Fibroblast of gingiva (primary cell): ENCODE measurements at regions not wholly inside any gene's neighbourhood (a gene's known extent, or its start where the extent isn't known, plus 50 kb on each side); places are given as distances from the start of the nearest gene placed in this dataset.

Experiments used
- DNase-seq: peaks from one replicate; pipeline ENCODE4 v3.0.0-alpha.2; 2011; ENCODE audit warnings: low read depth

DNA sequence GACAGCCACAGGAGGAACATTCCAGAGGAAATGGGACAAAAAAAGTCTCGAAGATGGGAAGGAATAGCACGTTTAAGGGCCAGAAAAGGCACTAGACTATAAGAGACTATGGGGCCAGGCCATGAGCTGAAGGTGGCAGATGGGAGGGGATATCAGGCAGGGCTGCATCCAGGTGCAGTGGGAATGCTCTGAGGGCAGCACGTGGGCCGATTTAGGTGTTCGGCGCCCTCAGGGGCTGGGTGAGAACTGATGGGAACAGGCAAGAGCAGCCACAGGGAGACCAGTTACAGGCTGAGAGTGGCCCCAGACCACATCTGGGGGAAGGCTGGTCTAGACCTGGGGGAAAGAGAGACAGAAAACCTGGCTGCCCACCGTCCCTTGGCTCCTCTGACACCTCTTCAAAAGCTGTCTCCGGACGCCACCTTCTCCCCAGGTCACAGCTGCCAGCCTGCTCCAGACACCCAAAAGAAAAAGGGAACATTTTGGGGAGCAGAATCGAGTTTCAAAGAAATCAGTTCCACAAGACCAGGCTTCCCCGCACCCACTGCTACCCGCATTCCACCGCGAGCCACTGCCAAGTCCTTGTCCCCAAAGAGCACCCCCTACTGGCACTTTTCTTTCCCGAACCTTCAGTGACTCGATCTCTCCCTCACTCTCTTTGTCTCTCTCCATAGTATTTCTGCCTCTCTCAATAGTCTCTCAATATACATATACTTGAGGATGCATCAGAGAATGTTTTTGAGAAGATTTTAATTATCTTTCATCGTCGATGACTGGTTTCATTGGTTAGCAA lies 190.1 kb upstream of the AGAP1 start:
- DNase-seq, result no peak

DNA sequence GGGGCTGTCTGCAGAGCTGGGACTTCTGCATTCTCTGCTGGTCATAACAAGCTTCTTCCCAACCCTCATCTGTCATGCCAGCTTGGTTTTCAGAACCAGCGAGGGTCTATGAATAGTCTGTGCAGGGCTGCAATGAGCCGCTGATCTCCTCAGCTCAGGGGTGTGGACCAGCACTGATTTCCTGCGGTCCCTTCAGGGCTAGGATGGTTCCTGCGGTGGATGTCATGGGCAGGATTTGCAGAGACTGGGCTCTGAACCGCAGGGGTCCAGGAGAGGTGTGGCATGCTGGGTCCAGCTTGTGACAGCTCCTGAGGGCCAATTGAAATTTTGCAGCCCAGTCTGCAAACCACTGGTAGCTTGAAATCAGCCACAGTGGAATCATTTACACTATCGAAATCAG lies 188.2 kb upstream of the AGAP1 start:
- DNase-seq, result no peak

DNA sequence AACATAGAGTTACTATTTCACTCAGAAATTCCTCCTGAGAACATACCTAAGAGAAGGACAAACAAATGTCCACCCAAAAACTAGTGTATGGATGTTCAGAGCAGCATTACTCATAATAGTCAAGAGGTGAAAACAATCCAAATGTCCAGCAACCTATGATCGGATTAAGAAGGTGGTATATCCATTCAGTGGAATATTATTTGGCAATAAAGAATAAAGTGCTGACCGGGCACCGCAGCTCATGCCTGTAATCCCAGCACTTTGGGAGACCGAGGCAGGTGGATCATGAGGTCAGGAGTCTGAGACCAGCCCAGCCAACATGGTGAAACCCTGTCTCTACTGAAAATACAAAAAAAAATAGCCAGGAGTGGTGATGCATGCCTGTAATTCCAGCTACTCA lies 182.8 kb upstream of the AGAP1 start:
- no peak for DNase-seq

DNA sequence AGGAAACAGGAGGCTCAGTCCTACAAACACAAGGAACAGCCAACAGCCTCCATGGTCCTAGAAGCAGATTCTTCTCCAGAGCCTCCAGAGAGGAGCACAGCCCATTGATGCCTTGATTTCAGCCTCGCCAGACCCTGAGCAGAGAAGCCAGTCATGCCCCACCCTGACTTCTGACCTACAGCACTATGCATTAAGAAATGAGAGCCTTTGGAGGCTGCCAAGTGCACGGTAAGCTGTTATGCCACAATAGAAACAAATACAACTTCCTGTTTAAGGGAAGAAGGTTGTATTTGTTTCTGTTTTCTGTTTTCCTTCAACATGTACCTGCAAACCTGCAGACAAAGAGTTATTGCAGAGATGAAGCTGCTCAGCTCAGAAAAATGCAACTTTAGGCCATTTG lies 181.3 kb upstream of the AGAP1 start:
- no peak for DNase-seq

DNA sequence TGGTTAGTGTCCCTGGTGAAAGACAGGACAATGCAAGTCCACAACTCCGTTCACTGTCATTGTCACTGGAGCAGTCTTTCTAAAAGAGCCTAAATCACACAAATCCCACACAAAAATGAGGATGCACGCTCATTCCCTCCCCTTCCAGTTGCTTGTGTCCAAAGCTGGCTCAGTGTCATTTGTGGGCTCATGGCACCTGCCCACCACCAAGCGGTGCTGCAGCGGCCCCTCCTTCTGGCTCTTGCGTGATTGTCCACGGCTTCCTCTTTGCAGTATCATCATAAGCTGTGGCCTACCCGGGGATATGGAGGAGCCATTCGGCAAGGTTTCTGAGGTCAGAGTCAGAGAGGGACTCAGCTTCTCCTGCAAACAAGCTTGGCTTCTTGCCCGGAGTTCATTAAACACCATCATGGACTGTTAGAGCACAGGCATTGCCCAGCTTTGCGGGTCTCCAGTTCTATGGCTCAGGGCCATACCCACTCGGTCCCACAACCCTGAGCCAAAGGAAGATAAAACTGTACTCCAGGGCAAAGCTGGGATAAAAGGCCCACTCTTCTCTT lies 179.4 kb upstream of the AGAP1 start:
- DNase-seq, result no peak

DNA sequence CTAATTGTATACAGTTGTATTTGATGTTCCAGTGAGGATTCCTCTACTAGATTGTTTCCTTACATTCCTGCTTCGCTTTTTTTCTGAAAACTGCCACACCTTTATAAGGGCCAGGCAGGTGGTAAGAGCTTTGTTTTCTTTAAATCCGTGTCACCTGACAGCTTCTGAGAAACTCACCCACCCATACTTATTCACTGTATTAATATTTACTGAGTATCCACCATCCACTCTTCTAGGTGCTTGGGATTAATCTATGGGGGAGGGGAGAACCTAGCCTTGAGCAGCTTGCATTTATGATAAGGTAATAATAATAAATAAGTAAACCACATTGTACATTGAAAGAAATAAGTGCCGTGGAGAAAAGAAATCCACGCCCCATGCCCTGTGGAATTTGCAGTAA lies 174.7 kb upstream of the AGAP1 start:
- DNase-seq, result no peak

DNA sequence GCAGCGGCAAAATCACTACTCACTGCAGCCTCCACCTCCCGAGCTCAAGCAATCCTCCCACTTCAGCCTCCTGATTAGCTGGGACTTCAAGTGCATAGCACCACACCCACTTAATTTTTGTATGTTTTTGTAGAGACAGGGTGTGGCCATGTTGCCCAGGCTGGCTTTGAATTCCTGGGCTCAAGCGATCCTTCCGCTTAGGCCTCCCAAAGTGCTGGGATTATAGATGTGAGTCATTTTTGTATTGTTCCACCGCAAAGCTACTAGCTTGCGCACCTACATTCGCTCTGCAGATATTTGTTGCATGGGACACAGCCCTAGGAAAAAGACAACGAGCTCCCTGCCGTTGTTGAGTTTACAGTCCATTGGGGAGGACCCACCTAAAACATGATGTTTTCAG lies 173.5 kb upstream of the AGAP1 start:
- DNase-seq, result no peak

DNA sequence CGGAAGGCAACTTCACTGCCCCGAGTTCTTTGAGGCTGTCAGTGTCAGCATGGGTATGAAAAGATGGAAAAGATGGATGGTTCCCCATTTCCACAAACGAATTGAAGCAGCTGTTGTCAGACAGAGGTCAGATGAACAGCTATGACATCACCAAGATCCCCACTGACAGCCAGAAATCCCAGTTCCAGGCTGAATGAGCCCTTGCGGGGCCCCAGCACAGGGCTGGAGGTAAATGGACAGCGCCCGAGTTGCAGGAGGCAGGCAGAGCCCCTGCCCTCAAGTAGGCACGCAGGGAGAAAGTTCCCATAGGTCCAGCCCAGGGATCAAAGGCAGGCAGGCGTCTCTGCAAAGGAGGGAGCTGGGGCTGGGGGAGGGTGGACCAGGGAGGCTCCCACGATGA lies 169.5 kb upstream of the AGAP1 start:
- no peak for DNase-seq

DNA sequence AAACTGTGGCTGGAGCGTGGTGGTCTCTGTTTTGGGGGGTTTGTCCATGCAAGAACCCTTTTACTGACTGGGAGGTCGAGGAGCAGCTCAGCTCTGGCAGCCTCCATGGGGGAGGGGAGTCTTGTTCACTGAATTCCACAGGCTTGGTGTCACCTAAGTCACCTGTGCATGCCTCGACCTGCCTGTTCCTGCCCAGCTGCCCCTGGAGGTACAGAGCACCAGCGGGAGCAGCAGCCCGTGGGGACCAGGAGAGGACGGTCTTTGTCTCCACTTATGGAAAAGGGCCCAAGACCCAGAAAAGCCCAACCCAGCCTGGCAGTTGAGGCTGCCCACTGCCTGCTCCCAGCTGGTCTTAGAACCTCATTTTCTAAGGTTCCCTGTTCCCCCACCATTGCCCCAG lies 168.7 kb upstream of the AGAP1 start:
- no peak for DNase-seq

DNA sequence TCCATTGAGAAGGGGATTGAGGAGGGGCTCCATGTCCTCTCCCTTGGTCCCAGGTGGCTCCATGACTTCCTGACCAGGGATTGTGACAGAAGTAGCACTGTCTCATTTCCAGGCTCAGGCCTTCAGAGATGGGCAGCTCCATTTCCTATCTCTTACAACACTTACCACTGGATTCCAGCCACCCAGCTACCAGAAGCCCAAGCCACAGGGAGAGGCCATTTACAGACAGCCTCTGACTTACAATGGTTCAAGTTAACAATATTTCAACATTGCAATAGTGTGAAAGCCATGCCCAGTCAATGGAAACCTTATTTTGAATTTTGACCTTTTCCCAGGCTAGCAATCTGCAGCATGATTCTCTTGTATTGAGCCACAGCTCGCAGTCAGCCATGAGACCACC lies 164.9 kb upstream of the AGAP1 start:
- peak; percentile 86 for DNase-seq

DNA sequence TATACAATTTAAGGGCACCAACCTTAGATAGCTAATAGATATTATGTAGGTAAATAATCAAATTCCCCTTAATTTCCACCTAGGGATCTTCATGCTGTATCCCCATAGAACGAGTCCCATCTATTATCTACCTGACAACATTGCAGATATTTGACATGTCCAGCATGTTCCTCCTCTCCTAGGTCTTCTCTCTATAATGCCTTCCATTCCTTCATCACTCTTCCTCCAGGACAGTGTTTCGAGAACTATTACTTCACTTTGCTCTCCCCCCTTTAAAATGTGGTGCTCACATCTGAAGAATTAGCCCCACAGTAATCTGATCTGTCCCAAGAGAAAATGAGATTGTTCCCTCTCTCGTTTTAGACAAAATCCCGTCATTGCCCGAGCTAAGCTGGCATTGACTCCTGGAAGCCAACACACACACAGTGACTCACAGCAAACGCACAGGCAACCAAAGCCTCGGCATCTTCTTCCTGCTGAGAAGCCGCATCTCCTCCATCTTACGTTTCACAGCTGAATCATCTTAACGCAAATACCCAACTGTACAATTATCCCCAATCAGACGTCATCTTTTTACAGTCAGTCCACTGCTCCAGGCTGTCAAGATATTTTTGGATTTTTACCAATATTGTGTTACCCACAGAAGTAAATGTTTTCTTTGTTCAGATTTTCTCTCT lies 162.9 kb upstream of the AGAP1 start:
- peak; percentile 99 for DNase-seq

DNA sequence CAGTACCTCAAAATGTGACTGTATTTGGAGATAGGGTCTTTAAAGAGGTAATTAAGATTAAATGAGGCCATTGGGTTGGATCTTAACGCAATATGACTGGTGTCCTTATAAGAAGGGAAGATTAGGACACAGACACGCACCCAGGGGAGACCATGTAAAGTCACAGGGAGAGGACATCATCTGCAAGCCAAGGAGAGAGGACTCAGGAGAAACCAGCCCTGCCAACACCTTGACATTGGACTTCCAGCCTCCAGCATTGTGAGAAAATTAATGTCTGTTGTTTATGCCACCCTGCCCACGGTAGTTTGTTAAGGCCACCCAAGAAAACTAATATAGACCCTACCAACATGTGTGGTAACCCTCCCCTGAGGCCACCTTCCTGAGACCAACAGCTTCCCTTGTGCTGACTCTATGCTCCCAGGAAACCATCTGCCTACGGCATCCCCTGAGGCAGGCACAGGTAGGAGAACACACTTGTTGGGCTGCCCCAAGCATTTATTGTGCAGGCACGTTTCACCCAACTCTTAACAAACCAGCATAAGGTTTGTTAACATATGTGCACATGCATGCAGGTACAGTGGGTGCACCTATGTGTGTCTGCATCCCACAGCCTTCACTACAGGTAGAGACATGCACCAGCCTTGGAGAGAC lies 161.5 kb upstream of the AGAP1 start:
- no peak for DNase-seq

DNA sequence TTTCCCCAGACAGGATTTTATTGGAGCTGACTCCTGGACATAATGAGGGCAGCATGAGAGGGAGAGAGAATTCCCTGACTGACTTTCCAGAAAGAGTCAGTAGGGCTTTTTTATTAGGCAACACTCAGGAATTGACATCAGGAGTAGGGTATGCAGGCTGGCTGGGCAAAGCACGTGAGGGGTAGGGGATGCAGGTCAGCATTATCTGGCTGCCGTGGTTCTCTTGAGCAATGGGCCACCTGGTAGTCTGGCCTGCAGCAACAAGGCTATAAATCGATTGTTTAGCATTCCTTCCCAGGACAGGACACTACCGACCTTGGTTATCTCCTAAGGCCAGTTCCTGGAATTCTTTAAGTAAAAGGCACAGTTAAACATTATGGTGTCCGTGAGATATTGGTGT lies 160.8 kb upstream of the AGAP1 start:
- peak; percentile 15 for DNase-seq

DNA sequence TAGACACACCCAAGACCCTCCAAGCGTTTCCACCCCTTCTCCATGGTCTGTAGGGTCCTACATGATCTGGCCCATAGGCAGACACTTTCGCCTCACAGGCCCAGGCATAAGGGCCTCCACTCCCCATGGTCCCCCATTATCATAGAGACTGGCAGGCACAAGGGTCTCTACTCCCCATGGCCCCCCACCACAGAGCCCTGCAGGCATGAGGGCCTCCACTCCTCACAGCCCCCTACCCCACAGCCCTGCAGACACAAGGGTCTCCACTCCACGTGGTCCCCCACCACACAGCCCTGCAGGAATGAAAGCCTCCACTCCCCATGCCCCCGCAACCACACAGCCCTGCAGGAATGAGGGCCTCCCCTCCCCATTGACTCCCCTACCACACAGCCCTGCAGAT lies 159.7 kb upstream of the AGAP1 start:
- no peak for DNase-seq

DNA sequence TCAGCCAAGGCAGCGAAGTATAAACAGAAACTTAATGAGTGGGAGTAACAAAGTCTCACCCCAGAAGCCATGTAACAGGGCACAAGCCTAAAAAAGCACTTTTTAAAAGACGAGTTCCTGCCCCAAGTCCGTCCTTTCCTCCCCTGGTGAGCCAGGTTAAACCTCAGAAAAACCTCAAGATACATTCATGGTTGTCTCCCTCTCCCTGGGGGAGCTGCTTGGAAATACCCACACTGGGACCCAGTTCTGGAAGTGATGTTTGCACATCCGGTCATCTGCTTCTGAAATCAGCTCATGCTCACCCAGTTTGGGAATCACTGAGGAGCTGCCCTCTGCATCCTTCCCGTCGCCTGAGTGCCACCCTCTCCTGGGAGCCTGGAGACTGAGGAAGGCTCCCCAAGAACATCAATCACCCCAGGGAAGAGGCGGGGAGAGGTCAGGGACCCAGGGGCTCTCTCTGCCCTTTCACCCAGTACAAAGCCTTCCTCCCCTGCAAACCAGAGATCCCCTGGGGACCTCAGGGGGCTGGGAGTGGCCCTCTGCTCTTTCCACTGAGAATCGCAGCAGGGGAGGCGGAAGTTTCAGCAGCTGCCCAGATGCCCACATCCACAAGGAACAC lies 150.6 kb upstream of the AGAP1 start:
- DNase-seq, result no peak

DNA sequence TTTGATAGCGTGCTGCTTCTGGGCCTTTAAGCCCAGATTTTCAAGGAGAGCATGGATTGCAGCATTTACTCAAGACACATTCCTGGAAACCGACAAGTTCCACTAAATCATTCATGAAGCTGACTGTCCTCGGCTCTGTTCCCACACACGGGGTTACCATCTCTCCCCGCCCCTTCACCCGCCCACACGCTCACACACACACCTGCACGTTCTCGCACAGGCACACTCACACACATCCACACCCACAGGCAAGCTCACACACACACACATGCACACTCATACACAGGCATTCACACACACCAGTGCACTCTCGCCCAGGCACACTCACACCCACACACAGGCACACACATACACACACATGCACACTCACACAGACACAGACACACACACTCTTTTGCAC lies 150.0 kb upstream of the AGAP1 start:
- peak; percentile 68 for DNase-seq

DNA sequence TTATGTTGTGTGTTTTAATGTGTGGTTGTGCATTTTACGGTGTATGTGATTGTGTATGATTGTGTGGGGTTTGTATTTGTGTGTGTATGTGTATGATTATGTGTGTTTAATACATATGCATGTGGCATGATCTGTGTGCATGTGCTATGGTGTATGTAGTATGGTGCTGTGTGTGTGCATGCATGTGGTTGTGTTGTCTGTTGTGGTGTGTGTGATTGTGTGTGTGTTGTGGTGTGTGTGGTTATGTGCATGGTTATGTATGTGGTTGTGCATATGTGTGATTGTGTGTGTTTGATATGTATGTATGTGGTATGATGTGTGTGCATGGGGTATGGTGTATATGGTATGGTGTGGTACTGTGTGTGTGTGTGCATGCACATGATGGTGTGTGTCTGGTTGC lies 148.1 kb upstream of the AGAP1 start:
- DNase-seq, result no peak

DNA sequence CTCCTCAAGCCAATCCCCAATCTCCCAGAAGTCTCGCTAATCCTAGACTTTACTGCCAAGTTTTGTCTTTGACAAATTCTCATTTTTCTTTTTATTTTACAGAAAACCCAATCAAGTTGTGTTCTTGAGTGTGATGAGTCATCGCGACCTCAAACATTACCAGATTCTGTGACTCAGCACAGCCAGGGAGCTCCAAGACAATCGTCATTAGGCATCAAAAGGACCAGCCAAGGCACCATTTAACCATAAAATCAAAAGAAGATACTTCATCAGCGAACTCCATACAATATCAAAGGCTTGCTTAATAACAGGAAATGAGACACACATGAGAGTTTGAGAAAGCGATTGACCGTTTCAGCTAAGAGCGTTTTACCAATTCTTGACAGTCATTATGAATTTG lies 146.2 kb upstream of the AGAP1 start:
- peak; percentile 81 for DNase-seq

DNA sequence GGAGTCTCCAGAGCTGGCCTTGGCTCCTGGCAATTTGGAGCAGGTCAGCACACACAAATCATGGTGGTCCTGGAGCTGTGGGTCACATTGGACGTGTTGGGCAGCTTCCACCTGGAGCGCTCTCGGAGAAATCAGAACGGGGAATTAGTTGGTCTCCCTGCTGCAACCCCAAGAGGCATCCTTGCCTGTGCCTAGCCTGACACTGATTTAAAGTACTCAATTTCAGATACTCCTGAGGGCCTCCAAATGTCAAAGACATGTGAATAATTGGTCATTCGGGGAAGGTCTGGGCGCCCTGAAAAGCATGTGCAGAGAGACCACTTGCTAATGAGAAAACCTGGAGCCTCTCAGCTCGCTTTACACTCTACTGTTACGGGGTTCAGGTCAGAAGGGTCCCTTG lies 145.5 kb upstream of the AGAP1 start:
- no peak for DNase-seq

DNA sequence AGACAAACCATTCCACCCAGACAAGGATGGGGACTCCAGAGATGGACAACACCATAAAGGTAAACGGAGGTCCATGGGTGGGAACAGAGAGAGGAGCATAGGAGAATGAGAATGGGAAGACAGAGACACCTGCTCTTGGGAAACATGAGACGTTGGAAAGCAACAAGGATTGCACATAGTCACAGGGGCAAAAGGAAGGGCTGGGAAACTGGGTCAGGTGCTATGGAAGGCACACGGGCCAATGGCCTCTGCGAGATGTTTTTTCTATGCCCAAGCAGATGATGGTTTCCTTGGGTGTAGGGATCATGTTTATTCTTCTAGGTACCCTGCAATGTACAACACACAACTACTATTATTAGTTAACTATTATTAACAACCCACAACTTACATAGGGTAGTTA lies 143.6 kb upstream of the AGAP1 start:
- no peak for DNase-seq

DNA sequence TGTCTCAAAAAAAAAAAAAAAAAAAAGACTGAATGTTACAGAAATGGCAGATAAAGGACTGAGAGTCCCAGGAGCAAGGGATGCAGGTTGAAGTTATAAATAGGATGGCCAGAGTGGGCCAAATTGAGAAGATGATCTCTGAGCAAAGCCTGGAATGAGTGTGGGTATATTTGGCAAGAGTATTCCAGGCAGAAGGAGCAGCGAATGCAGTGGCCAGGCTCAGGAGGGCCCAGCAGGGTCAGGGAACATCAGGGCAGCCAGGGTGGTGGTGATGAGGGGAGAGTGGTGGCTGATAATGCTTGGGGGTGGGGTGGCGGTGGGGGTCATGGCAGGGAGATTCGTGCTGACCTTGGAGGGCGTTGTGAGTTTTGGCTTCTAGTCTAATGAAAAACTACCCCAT lies 141.3 kb upstream of the AGAP1 start:
- DNase-seq, result no peak

DNA sequence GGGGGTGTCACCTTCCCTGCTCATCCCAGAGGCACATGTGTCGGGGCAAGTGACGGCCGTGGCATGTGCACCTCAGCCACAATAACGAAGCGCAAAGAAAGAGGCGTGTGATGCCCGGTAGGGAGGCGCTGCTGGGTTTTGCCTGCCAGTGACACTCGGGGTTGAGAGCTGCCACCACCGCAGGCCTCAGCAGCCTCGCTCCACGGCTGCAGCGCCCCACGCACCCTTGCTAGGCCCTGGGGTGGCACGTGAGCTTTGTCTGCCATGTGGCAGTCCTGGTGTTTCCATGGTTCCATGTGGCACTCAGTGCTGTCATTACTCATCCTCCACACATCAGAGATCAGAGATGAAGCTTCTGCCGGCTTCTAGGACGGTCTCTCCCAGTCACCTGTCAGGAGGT lies 136.0 kb upstream of the AGAP1 start:
- DNase-seq, result no peak

DNA sequence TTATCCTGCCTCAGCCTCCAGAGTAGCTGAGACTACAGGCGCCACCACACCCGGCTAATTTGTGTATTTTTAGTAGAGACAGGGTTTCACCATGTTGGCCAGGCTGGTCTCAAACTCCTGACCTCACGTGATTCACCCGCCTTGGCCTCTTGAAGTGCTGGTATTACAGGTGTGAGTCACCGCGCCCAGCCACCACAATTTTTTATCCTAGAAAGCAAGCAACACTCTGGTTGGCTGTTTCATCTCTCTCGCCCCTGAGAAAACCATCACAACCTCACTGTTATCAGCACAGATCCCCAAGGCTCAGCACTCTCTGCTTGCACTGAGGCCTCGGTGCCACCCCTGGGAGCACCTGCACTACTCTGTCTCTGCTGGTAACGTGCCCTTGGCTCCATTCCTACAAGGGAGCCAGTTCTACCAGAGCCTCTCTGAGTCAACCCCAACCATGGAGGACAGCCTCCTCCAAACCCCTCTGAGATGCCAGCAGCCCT lies 134.8 kb upstream of the AGAP1 start:
- DNase-seq, result no peak
